ENCODE measurements at regions not wholly inside any gene's neighbourhood (a gene's known extent, or its start where the extent isn't known, plus 50 kb on each side); places are given as distances from the start of the nearest gene placed in this dataset.
"Not testable (repeated sequence)": the region's sequence is repeated elsewhere in the genome, so short reads cannot be mapped to it uniquely, and the experiment has no call there.

- TF ChIP-seq CTCF, EZH2phosphoT487 (IDR thresholded peaks at IDR 0.05; ENCODE audit: low read length): not testable (repeated sequence)
These were observed 63.1 kb upstream of the PAX8 start for GRCh38 chr2:113341870-113342253.

Data from MM.1S (cell line).